Stimulated activated memory B cell treated with anti-CD40 and anti-IgM and Interleukin-4, amounts not matched to agents 10 μg/mL and 1 μg/mL and 100 μg/mL, for 72 hours (primary cell): ENCODE measurements at regions not wholly inside any gene's neighbourhood (a gene's known extent, or its start where the extent isn't known, plus 50 kb on each side); places are given as distances from the start of the nearest gene placed in this dataset.
"Not testable (repeated sequence)": the region's sequence is repeated elsewhere in the genome, so short reads cannot be mapped to it uniquely, and the experiment has no call there.

ENCODE experiments used
- ATAC-seq: fragments of 150-1000 bp; cut with Tn5 transposase; 2 replicates; pipeline ENCODE4 v1.10.0; 2021
- H3K27ac Mint-ChIP-seq: one replicate; pipeline ENCODE4 v1.8.0; 2022; ENCODE audit warnings: mild to moderate bottlenecking, mixed read lengths
- H3K27me3 Mint-ChIP-seq: one replicate; pipeline ENCODE4 v1.8.0; 2022; ENCODE audit warnings: mixed read lengths
- H3K36me3 Mint-ChIP-seq: one replicate; pipeline ENCODE4 v1.8.0; 2022; ENCODE audit warnings: mixed read lengths
- H3K4me1 Mint-ChIP-seq: one replicate; pipeline ENCODE4 v1.8.0; 2022; ENCODE audit warnings: mixed read lengths
- H3K4me3 Mint-ChIP-seq: one replicate; pipeline ENCODE4 v1.8.0; 2022; ENCODE audit warnings: mild to moderate bottlenecking, moderate library complexity, mixed read lengths
- H3K9me3 Mint-ChIP-seq: one replicate; pipeline ENCODE4 v1.8.0; 2022; ENCODE audit warnings: mixed read lengths

- Mint-ChIP-seq H3K9me3 (peaks cover 2% of the 10 kb centered on the region), H3K27me3 (no peaks in the 10 kb centered on the region), H3K27ac (no peak overlapping the region), H3K4me1 (no peaks in the 10 kb centered on the region), H3K36me3 (peaks cover 4% of the 10 kb centered on the region), H3K4me3 (no peak overlapping the region)
- ATAC-seq = no peak
Measured at GRCh38 chr3:115281697-115282675, 134.9 kb upstream of the ZBTB20 start.

GRCh38 chr3:115284980-115285379 lies 137.9 kb upstream of the ZBTB20 start:
- Mint-ChIP-seq H3K27ac (no peak overlapping the region), H3K36me3 (peaks cover 4% of the 10 kb centered on the region), H3K4me1 (no peaks in the 10 kb centered on the region), H3K27me3 (no peaks in the 10 kb centered on the region), H3K4me3 (no peak overlapping the region), H3K9me3 (no peaks in the 10 kb centered on the region)
- ATAC-seq = no peak

GRCh38 chr3:115286529-115287197 lies 139.6 kb upstream of the ZBTB20 start:
- Mint-ChIP-seq H3K4me3 (no peak overlapping the region), H3K9me3 (no peaks in the 10 kb centered on the region), H3K36me3 (peaks cover 4% of the 10 kb centered on the region), H3K27me3 (no peaks in the 10 kb centered on the region), H3K4me1 (no peaks in the 10 kb centered on the region), H3K27ac (no peak overlapping the region)
- ATAC-seq = no peak

- Mint-ChIP-seq H3K9me3 (no peaks in the 10 kb centered on the region), H3K4me1 (no peaks in the 10 kb centered on the region), H3K27me3 (no peaks in the 10 kb centered on the region), H3K4me3 (no peak overlapping the region), H3K27ac (no peak overlapping the region), H3K36me3 (peaks cover 4% of the 10 kb centered on the region)
- no peak for ATAC-seq
Measured at GRCh38 chr3:115287198-115287597, 140.1 kb upstream of the ZBTB20 start.

GRCh38 chr3:115292131-115292530 lies 145.0 kb upstream of the ZBTB20 start:
- H3K36me3 Mint-ChIP-seq = no peaks in the 10 kb centered on the region
- H3K9me3 Mint-ChIP-seq = no peaks in the 10 kb centered on the region
- H3K27me3 Mint-ChIP-seq = no peaks in the 10 kb centered on the region
- no peaks in the 10 kb centered on the region for H3K4me1 Mint-ChIP-seq
- H3K27ac Mint-ChIP-seq = no peak overlapping the region
- no peak overlapping the region for H3K4me3 Mint-ChIP-seq
- no peak for ATAC-seq

- Mint-ChIP-seq H3K9me3 (no peaks in the 10 kb centered on the region), H3K36me3 (no peaks in the 10 kb centered on the region), H3K27ac (no peak overlapping the region), H3K27me3 (no peaks in the 10 kb centered on the region), H3K4me3 (no peak overlapping the region), H3K4me1 (no peaks in the 10 kb centered on the region)
- ATAC-seq = no peak
Measured at GRCh38 chr3:115292677-115293165, 145.6 kb upstream of the ZBTB20 start.

- no peaks in the 10 kb centered on the region for H3K4me1 Mint-ChIP-seq
- no peaks in the 10 kb centered on the region for H3K27me3 Mint-ChIP-seq
- no peak overlapping the region for H3K27ac Mint-ChIP-seq
- H3K9me3 Mint-ChIP-seq = no peaks in the 10 kb centered on the region
- no peaks in the 10 kb centered on the region for H3K36me3 Mint-ChIP-seq
- no peak for ATAC-seq
- no peak overlapping the region for H3K4me3 Mint-ChIP-seq
Measured at GRCh38 chr3:115293321-115293720, 146.2 kb upstream of the ZBTB20 start.

GRCh38 chr3:115301364-115301860 lies 154.3 kb upstream of the ZBTB20 start:
- Mint-ChIP-seq H3K4me1 (no peaks in the 10 kb centered on the region), H3K27me3 (no peaks in the 10 kb centered on the region), H3K9me3 (no peaks in the 10 kb centered on the region), H3K36me3 (no peaks in the 10 kb centered on the region), H3K4me3 (no peak overlapping the region), H3K27ac (no peak overlapping the region)
- ATAC-seq = no peak

- H3K27me3 Mint-ChIP-seq, H3K4me1 Mint-ChIP-seq, H3K27ac Mint-ChIP-seq, H3K36me3 Mint-ChIP-seq, ATAC-seq, H3K9me3 Mint-ChIP-seq, H3K4me3 Mint-ChIP-seq: not testable (repeated sequence)
Measured at GRCh38 chr3:115317953-115318352, 170.9 kb upstream of the ZBTB20 start.

- ATAC-seq = no peak
- Mint-ChIP-seq H3K4me3 (no peak overlapping the region), H3K9me3 (no peaks in the 10 kb centered on the region), H3K36me3 (no peaks in the 10 kb centered on the region), H3K4me1 (no peaks in the 10 kb centered on the region), H3K27me3 (peaks cover 9% of the 10 kb centered on the region), H3K27ac (no peak overlapping the region)
Measured at GRCh38 chr3:115321400-115321805, 174.3 kb upstream of the ZBTB20 start.

- no peak for ATAC-seq
- Mint-ChIP-seq H3K4me1 (no peaks in the 10 kb centered on the region), H3K27me3 (peaks cover 9% of the 10 kb centered on the region), H3K36me3 (no peaks in the 10 kb centered on the region), H3K4me3 (no peak overlapping the region), H3K9me3 (no peaks in the 10 kb centered on the region), H3K27ac (no peak overlapping the region)
Measured at GRCh38 chr3:115322901-115323300, 175.8 kb upstream of the ZBTB20 start.

- no peaks in the 10 kb centered on the region for H3K9me3 Mint-ChIP-seq
- ATAC-seq = no peak
- H3K4me3 Mint-ChIP-seq = no peak overlapping the region
- H3K27me3 Mint-ChIP-seq = peaks cover 6% of the 10 kb centered on the region
- no peak overlapping the region for H3K27ac Mint-ChIP-seq
- H3K36me3 Mint-ChIP-seq = no peaks in the 10 kb centered on the region
- no peaks in the 10 kb centered on the region for H3K4me1 Mint-ChIP-seq
Measured at GRCh38 chr3:115323380-115323779, 176.3 kb upstream of the ZBTB20 start.

GRCh38 chr3:115324056-115324455 lies 177.0 kb upstream of the ZBTB20 start:
- no peaks in the 10 kb centered on the region for H3K36me3 Mint-ChIP-seq
- no peak overlapping the region for H3K27ac Mint-ChIP-seq
- H3K4me1 Mint-ChIP-seq = no peaks in the 10 kb centered on the region
- no peaks in the 10 kb centered on the region for H3K9me3 Mint-ChIP-seq
- no peak overlapping the region for H3K4me3 Mint-ChIP-seq
- H3K27me3 Mint-ChIP-seq = no peaks in the 10 kb centered on the region
- no peak for ATAC-seq

- no peak for ATAC-seq
- Mint-ChIP-seq H3K4me1 (no peaks in the 10 kb centered on the region), H3K36me3 (no peaks in the 10 kb centered on the region), H3K27ac (no peak overlapping the region), H3K27me3 (no peaks in the 10 kb centered on the region), H3K4me3 (no peak overlapping the region), H3K9me3 (no peaks in the 10 kb centered on the region)
Measured at GRCh38 chr3:115325539-115325938, 178.5 kb upstream of the ZBTB20 start.

GRCh38 chr3:115330430-115330829 lies 183.3 kb upstream of the ZBTB20 start:
- Mint-ChIP-seq H3K27me3 (peaks cover 21% of the 10 kb centered on the region), H3K27ac (no peak overlapping the region), H3K9me3 (no peaks in the 10 kb centered on the region), H3K36me3 (no peaks in the 10 kb centered on the region), H3K4me3 (no peak overlapping the region), H3K4me1 (no peaks in the 10 kb centered on the region)
- ATAC-seq = no peak
